GM13976 (cell line): ENCODE measurements at regions not wholly inside any gene's neighbourhood (a gene's known extent, or its start where the extent isn't known, plus 50 kb on each side); places are given as distances from the start of the nearest gene placed in this dataset.

Experiments
- DNase-seq: peaks from one replicate; pipeline ENCODE4 v3.0.0; 2012; ENCODE audit warnings: low spot score
- in situ Hi-C: fragments of 300-500 bp; cut with MboI; formaldehyde crosslinking; loops from one replicate; pipeline ENCODE4 v1.12.0; 2022; ENCODE audit warnings: low sequenced_read_pairs, mixed read lengths, inconsistent platforms; ENCODE audit not compliant: unreplicated experiment
- TF ChIP-seq, protein P1 (sequence below): IDR thresholded peaks from 2 replicates; pipeline ENCODE4 v1.5.1; 2012; ENCODE audit warnings: borderline replicate concordance, mild to moderate bottlenecking; ENCODE audit not compliant: insufficient read depth; ENCODE audit errors: extremely low read depth, missing control alignments, control extremely low read depth

DNA sequence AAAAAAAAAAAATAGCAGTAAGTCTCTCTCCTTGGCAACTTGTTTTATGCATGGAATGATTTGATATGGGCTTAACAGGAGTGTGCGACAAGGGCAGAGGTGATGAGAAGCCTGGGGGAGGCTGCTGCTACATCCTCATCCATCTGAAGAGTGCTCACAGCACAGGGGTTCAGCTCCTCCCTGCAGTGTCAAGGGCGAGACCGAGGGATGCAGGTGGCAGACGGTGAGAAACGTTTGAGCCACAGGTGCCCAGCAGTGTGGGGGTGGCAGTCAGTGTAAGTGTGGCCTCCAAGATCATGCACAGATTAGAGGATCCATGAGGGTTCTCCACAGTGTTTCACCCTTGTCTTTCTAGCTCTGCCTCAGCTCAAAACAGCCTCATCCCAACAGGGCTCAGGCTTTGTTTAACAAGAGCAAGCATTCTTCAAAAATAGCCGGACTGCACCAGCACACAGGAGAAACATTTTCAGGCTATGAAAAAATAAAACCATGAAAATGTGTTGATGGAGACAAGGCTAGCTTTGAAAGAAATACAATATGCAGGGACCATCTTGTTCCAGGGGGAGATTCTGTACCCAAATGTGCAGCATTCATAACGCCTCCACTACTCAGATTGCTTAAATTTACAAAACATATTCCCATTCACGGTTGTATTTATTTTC lies 324.5 kb upstream of the MYT1L start:
- TF ChIP-seq, protein P1, sequence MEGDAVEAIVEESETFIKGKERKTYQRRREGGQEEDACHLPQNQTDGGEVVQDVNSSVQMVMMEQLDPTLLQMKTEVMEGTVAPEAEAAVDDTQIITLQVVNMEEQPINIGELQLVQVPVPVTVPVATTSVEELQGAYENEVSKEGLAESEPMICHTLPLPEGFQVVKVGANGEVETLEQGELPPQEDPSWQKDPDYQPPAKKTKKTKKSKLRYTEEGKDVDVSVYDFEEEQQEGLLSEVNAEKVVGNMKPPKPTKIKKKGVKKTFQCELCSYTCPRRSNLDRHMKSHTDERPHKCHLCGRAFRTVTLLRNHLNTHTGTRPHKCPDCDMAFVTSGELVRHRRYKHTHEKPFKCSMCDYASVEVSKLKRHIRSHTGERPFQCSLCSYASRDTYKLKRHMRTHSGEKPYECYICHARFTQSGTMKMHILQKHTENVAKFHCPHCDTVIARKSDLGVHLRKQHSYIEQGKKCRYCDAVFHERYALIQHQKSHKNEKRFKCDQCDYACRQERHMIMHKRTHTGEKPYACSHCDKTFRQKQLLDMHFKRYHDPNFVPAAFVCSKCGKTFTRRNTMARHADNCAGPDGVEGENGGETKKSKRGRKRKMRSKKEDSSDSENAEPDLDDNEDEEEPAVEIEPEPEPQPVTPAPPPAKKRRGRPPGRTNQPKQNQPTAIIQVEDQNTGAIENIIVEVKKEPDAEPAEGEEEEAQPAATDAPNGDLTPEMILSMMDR = no peak
- in situ Hi-C loops = no loop called here
- no peak for DNase-seq

DNA sequence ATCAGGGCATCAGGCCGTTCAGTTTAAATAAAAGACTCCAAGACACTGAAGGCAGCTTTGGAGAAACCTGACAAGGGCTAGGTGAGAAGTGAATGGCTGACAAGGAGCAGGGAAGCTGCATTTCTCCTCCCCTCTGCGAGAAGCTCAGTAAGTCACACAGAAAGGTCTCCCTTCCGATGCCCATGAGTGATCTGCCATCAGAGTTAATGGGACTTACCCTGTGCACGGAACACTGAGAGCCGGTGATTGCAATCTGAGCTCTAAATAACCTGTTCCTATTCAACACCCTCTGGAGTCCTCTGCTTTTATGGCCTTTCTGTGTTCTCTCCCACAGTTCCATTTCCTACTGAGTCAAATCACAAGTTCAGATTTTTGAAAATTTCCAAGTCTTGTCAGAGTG lies 322.2 kb upstream of the MYT1L start:
- DNase-seq = no peak
- TF ChIP-seq, protein P1 = no peak
- in situ Hi-C loops = no loop called here

DNA sequence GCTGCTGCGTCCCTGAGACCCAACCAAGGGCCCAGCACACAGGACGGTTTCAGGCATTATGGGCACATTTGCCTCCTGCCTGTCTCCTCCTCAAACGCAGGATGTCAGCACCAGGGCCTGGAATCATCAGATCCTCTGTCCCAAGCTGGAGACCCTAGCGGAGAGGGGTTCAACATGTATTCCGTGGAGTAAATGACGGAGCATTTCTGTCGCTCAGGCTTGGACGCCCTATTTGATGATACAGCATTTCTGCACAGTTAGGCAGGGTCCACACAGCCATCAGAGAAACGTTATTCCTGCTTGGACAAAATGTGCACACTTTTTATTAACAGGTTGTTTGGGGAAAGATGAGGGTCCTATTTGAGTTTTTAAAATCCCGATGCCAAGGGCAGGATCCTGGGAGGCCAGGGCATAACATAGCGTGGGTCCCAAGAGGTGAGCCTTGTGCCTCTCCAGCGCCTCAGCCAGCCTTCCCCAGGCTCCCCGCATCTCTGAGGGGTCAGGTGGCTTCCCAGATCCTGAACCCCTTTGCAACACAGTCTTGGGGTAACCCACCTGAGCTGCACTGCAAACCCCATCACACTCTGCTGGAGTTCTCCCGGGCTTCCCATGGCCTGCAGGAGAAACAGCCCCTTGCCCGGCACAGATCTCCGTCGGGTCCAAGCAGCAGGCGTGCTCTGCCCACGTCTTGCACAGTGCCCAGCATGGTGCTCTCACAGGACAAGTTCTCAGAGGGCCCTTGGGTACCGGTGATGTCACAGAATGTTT lies 319.7 kb upstream of the MYT1L start:
- in situ Hi-C loops = no loop called here
- TF ChIP-seq, protein P1 = no peak
- DNase-seq = no peak

DNA sequence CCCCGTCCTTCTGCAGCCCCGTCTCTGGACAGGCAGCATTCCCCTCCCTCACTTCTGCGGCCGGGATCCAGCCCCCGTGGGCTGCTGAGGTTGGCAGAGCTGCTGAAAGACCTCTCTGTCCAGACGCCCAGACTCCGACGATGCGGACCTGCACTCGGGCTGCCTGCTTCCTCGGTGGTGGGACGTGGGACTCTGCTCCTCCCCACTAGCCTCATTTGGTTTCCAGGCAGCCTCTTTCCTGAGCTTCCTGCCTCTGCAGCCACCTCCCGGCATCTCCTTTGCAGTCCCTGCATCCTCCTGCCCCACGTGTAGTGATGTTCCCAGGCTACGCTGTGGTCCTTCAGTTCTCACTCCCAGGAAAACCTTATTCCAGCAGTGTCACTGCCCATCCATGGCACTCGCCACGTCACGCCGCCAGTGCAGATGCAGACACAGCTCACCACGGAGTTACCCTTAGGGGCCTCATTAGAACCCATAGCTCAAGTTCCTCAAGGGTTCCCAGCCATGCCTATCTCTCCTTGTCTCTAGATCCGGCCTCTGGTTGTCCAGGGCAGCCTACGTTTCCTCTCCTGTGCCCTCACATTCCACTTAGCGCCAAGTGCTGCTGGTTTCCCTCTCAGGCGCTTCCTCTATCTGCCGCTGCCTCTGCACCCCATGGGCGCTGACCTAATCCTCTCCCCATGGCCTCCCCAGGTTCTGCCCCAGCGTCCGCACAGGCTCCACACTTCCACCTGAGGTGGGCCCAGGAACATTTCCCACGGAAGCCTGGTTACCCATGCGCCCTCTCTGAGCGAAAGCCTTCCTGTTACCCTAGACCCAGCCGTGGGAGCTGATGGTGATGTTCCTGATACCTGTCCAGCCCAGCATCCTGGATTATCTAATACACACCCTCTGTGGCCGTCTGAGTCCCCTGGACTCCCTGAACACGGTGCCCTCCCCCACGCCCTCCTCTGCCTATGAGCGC lies 318.3 kb upstream of the MYT1L start:
- TF ChIP-seq, protein P1 = no peak
- DNase-seq = no peak
- in situ Hi-C loops = no loop called here

DNA sequence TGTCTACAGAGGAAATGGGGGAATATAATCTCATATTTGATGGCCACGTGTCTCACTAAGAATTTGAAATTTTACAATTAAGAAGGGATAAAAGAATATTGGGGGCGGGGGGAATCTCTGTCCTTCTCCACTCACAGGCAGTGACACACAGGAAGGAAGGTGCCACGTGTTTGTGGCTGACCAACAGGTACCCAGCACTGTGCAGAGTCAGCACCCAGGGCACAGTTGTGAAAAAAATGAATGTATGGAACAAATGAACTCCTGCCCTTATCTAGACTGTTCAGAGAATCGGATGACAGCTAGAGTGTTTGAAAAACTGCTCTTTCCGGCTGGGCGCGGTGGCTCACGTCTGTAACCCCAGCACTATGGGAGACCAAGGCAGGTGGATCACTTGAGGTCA lies 317.0 kb upstream of the MYT1L start:
- in situ Hi-C loops = no loop called here
- TF ChIP-seq, protein P1 = no peak
- no peak for DNase-seq

DNA sequence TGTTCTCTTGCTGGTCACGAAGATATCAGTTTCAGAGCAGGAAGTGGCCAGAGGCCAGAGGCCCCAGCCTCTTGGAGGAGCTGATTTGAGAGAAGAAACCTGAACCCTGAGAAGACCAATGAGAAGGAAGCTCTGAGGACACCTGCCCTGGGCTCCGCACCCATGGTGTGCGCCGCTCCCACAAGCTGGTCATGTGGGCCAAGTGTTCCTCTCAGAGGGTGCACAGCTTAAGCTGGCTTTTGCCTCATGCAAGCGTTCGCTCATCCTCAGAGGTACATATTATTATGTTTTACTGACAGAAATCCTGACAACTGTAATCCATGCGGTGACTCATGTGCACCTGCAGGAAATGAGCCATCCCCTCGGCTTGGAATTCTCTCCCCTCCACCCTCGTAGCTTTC lies 316.1 kb upstream of the MYT1L start:
- in situ Hi-C loops = no loop called here
- TF ChIP-seq, protein P1 = no peak
- DNase-seq = no peak
